Posterior vena cava (tissue), 2 donors: ENCODE measurements at regions not wholly inside any gene's neighbourhood (a gene's known extent, or its start where the extent isn't known, plus 50 kb on each side); places are given as distances from the start of the nearest gene placed in this dataset.
"Not testable (repeated sequence)": the region's sequence is repeated elsewhere in the genome, so short reads cannot be mapped to it uniquely, and the experiment has no call there.

Experiments
- DNase-seq: peaks from one replicate; pipeline ENCODE4 v3.0.0-alpha.2; 2020; ENCODE audit warnings: low spot score
- intact Hi-C, 2 donors: fragments of 100-400 bp; cut with DNase I; formaldehyde crosslinking; loops; one replicate each; pipeline versions ENCODE4 v1.14.1 to v1.14.2; 2022 to 2023
- donor health status: DM: yes; HTN: yes; CAD: no.
- donor health status: DM: yes; HTN: yes; CAD: no.

DNA sequence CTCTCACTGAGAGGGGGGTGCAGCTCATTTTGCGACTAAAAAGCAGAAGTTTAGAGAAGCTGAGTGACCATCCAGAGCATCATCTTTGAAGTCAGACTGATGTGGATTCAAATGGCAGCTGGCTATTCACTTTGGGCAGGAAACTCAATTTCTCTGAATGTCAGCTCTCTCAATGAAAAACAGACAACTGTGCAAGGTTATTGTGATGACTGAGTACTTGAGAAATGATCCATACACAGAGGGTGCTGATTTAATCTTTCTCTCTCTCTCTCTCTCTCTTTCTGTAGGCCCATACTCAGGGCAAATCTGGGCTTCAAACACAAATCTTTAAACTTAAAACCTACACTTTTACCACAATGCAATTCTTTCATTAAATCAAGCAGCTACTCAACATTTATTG, 185.8 kb upstream of the SLIT2 start:
- DNase-seq: no peak
- intact Hi-C loops: no loop called here

DNA sequence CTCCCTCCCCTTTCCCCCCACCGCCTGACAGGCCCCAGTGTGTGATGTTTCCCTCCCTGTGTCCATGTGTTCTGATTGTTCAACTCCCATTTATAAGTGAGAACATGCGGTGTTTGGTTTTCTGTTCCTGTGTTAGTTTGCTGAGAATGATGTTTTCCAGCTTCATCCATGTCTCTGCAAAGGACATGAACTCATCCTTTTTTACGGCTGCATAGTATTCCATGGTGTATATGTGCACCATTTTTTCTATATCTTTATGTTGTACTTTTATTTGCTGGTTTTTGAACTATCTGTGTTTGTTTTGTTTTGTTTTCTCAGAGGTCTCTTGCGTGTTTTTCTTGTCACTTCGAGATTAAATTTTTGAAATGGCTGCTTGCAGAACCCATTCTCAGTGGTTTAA, 188.8 kb upstream of the SLIT2 start:
- DNase-seq, intact Hi-C loops: not testable (repeated sequence)

DNA sequence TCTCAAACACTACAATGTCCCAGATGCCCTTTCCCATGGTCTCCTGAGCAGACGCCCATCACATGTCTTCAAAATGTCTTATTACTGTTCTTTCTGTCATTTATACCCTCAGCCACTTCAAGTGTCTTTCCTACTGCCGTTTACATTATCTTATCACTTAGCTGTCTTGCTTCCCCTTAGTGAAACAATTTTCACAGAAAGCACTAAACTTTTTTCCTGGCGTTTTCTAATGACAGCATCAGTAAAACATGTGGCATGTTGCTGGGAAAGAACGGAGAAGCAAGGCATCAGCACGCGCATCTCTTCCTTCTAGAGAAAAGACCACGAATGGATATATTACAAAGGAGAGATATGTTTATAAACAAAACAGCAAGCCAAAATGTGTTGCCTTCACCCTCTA, 189.7 kb upstream of the SLIT2 start:
- no peak for DNase-seq
- intact Hi-C loops: no loop called here

DNA sequence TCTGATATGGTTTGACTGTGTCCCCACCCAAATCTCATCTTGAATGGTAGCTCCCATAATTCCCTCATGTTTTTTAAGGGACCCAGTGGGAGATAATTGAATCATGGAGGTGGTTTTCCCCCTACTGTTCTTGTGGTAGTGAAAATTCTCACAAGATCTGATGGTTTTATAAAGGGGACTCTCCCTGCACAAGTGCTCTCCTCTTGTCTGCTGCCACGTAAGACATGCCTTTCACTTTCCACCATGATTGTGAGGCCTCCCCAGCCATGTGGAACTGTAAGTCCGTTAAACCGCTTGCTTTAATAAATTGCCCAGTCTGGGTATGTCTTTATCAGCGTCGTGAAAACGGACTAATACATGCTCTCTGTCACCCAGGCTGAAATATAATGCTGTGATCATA, 200.9 kb upstream of the SLIT2 start:
- intact Hi-C loops: no loop called here

DNA sequence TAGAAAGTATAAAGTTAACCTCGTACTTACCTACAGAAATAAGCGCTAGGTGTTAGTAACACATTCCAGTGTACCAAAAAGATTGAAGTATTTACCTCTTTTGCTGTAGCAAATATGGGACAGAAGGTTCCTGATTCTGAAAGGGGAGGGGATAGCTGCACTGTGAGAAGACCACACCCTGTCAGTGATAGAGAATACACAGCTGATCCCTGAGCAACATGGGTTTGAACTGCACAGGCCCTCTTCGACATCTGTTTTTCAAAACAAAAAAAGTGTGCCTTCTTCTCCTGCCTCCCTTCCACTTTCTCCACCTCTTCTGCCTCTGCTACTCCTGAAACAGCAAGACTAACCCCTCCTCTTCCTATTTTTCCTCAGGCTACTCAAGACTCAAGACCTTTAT, 201.8 kb upstream of the SLIT2 start:
- intact Hi-C loops: no loop called here

More for the DNA sequence above, 200.9 kb upstream of the SLIT2 start:
- no peak for DNase-seq

DNA sequence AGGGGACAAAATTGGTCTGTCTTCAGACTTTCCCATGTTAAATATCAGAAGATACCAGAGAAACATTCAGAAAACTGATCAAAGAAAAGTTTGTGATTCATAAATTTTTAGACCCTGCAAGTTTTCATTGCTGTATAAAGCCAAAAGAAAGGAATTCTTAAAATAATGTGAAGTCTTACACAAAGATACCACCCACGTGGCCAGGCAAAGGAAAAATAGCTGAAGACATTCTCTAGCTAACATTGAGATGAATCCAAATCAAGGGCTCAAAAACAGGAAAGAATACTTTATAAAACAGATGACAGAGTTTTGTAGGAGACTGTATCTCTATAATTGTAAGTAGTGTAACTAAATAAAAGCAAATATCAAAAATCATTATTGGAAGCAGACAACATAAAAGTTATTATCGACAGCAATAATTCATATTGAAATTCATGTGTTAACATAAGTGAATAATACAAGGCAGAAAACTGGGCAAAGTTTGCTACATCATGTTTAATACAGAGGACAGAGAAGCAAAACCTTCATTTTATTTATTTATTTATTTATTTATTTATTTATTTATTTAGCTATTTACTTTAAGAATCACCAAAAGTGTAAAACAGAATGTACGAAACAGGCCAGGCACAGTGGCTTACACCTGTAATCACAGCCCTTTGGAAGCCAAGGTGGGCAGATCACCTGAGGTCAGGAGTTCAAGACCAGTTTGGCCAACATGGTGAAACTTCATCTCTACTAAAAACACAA, 204.6 kb upstream of the SLIT2 start:
- intact Hi-C loops: no loop called here
- DNase-seq: no peak

More for the DNA sequence above, 201.8 kb upstream of the SLIT2 start:
- DNase-seq: no peak

DNA sequence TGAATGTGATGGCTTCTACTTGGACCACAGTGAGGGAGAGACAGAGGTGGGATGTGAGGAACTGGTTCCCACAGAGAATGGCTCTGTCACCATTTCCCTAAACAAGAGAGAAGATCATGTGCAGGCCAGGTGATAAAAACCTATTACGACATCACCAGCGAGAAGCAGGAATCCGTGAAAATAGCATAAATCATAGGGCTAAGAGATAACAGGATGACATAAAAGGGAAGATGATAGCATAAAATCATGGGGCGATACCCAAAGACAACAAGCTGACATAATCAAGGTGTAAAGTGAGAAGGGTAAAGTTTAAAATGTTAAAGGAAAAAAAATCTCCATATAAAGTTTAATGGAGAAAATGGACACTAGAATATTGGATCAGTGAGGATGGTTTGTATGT, 205.5 kb upstream of the SLIT2 start:
- intact Hi-C loops: no loop called here
- no peak for DNase-seq

DNA sequence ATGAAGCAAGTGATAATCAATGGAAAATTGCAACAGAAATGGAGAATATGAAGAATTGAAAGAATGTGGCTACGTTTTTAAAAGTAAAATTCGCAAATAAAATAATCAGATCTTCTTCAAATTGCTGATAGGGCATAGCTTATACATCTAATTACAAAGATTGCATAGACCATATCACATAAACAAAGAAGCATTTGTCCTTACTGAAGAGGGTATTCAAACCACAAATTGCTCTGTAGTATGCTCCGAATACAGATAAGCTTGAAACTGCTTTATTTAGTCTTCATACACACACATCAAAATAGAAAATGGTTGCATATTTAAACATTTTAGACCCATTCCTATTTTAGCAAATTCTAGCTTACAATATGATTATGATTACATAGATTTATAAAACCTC, 206.7 kb upstream of the SLIT2 start:
- intact Hi-C loops: no loop called here
- no peak for DNase-seq

DNA sequence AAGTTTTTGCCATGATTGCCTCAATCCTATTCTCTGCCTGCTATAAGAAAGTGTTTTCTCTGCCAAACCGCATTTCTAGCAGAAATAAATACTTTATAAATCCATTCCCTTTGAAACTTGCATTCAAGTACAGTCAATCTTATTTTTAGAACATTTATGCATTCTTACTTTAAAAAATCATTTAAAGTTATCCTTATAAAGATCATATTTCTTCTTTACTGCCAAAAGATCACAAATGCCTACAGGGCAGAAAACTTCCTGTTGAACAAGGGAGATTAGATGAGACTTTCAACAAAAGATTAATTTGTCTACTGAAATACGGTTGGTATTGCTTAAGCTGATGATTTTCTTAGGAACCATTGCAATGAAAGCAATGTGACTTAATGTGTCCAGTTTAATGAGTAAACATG, 207.2 kb upstream of the SLIT2 start:
- intact Hi-C loops: no loop called here
- DNase-seq: no peak

DNA sequence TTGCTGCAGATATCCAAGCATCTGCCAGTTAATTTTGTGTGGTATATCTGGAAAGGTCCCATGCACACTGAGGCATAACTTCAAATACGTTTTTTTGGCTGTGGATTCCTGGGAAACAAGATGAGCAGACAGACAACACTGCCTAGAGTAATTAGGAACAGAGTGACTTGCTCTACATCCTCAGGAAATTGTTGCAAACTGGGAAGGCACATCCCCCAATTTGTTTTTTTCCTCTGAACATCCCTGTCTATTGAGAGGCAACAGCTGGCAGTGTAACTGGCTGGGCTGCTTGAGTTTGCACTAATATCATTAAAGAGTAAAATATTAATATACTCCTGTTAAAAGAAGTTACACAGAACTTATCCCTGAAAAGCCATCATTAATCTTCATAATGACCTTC, 207.7 kb upstream of the SLIT2 start:
- no peak for DNase-seq

DNA sequence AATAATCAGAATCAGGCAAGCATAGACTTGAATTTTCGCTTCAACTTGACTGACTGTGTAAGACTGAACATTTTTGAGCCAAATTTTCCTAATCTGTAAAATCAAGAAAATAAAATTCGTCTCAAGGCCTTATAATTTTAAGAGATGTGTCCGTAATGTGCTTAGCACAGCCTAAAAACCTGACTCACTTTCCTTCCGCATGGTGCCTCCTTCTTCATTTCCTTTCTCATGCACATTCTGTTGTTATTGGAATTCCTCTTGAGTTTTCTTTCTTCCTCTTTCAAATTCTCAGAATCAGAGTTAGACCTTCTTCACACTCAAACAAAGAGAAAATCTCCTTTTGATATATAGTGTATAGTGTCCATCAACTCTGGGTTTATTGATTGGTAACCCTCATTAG, 208.9 kb upstream of the SLIT2 start:
- intact Hi-C loops: loop anchor here in 1 of 2 donors (1.0 kb wide), 1 partner anchor 38 kb away; no protein-coding TSS in a partner anchor
- DNase-seq: no peak

More for the DNA sequence above, 207.7 kb upstream of the SLIT2 start:
- intact Hi-C loops: no loop called here

DNA sequence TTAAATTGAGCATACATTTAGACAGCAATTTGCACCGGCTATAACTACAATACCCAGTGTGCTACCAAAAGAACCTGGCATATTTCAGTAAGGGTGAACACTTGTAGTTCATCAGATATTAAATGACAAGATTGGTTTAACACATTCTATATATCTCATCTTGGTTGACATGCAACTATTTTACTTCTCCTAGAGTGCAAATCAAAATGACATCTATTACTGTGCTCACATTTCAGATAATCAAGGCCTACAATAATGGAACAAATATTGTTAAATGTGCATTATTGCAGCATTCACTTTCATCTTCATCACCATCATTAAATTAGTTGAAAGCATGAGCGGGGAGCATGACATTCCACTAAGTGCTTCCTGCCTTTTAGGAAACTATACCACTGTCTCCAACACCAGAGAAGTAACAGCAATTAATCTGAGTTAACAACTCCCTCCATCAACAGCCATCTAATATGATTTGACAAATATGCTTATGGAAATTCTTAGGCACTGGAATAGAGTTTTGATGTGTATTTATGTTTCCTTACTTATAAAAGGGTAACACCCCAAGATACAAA, 209.8 kb upstream of the SLIT2 start:
- DNase-seq: no peak
- intact Hi-C loops: loop anchor here in 1 of 2 donors (1.0 kb wide), 1 partner anchor 38 kb away; no protein-coding TSS in a partner anchor

DNA sequence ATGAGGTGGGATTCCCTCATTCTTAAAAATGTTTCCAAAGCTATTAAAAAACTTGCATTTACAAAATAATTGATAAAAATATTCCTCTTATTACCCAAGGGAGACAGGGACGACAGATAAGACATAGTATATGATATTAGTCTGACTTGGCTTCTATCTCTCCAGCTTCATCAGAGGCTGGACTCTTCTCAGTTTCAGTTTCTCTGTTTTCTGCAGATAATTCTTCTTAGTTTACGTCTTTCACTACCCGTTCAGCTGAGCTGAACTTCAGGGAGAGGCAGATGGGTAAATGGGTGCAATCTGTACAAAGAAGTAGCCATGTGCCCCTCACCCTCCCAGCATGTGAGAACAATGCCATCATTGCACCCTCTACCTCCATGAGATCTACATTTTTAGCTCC, 214.0 kb upstream of the SLIT2 start:
- intact Hi-C loops: no loop called here
- DNase-seq: no peak

DNA sequence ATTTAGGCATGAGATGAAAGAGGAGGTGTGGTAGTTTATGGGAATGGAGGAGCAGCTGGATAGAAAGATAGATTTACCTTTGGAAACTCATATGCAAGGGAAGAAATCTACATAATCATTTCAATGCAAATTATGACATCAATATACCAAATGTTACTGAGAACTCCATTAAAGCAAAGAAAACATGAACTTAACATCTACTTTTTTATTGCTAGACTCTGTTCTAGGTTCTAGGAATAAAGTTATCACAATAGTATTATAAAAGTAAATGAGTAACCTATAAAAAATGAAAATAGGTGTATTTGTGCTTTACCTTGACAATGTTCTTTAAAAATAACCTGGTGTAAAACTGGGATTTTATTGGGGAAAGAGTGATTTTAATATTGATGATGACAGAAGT, 221.6 kb upstream of the SLIT2 start:
- intact Hi-C loops: no loop called here
- DNase-seq: no peak

DNA sequence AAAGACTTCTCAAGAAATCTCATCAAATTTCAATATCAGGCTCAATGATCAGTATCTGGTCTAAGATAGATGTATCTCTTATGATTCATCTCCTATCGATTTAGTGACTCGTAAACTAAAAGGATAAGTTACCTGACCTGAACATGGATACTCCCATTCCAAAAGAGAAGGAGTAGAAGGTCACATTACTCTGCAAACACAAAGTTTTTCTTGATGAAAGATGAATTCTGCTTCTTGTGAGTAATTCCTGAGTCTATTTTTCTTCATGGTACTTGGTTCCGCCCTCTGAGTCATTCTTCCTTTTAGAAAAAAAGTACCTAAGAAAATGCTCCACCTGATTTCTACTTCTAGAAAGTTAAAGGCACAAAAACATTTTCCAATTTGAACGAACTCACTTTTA, 223.1 kb upstream of the SLIT2 start:
- intact Hi-C loops: no loop called here
- no peak for DNase-seq

DNA sequence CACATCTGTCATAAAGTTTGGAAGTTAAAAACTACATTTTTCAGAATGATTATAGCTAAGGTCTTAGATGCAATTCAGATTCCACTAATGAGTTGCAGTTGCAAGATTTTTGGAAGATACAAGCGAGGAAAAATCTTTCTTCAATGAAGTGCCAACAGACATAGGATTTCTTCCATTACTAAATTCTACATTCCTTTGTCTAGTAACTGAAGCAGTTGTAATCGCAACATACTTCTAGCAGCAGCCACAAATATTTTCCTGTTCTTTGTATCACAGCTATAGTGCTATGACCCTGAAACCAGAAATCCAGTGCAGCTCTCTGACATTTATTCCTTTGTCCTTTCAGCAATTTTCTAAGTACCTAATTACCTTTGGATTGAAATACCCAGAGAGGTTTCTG, 225.2 kb upstream of the SLIT2 start:
- no peak for DNase-seq
- intact Hi-C loops: no loop called here

DNA sequence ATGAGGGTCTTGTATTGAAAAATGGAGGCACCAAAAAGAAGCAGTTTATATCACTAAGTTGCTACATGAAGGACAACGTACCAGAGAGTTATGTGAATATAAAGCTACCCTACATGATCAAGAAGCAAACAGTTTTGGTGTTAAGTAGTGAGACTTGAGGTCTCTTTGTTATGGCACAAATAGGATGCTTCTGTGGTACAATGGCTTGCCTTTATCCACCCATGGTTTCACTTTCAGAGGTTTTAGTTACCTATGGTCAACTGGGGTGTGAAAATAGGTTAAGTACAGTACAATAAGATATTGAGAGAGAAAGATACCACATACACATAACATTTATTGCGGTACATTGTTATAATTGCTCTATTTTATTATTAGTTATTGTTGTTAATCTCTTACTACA, 229.2 kb upstream of the SLIT2 start:
- intact Hi-C loops: no loop called here
- no peak for DNase-seq

DNA sequence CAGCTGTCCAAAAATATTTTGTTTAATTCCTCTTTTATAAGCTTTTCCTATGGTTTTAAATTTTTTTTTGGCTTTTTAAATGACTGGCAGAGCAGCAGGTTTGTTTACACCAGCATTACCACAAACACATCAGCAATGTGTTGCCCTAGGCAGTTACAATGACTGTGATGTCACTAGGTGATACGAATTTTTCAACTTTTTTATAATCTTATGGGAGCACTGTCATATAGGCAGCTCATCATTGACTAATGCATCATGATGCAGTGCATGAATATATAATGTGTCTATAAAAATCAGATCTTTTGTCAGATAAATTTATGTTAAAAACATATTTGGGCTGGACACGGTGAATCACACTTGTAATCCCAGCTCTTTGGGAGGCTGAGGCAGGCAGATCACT, 231.6 kb upstream of the SLIT2 start:
- intact Hi-C loops: no loop called here
- DNase-seq: no peak

DNA sequence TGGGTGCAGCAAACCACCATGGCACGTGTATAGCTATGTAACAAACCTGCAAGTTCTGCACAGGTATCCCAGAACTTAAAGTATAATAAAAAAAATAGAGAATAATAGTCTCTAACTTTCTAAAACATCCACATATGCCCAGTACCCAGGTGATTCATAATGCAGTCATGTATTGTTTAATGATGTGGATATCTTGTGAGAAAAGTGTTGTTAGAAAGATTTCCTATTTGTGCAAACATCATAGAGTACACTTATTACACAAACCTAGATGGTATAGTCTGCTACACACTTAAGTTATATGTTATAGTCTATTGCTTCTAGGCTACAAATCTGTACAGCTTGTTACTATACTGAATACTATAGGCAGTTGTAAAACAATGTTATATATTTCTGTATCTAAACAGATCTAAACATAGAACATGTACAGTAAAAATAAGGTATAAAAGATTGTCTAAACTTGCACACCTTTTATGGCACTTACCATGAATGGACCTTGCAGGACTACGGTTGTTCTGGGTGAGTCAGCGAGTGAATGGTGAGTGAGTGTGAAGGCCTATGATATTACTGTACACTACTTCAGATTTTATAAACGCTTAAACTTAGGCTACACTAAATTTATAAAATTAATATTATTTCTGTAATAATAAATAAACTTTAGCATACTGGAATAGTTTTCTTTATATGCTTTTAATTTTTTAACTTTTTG, 232.2 kb upstream of the SLIT2 start:
- no peak for DNase-seq
- intact Hi-C loops: no loop called here

DNA sequence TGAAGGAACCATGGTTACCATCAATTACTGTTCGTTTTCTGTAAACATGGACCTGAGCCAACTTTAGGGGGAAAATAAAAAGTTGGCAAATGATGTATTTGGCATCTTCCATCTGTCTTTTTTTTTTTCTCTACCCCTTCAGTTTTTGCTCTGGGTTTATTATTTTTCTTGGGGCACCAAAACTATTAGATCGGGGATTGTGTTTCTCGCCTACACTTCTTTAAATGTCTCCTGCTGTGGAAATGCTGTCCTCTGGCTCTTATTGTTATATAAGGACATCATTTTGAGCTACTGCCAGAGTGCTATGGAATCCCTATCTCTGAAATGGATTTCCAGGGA, 234.0 kb upstream of the SLIT2 start:
- DNase-seq: no peak
- intact Hi-C loops: no loop called here
